ENCODE measurements at regions not wholly inside any gene's neighbourhood (a gene's known extent, or its start where the extent isn't known, plus 50 kb on each side); places are given as distances from the start of the nearest gene placed in this dataset.

DNA sequence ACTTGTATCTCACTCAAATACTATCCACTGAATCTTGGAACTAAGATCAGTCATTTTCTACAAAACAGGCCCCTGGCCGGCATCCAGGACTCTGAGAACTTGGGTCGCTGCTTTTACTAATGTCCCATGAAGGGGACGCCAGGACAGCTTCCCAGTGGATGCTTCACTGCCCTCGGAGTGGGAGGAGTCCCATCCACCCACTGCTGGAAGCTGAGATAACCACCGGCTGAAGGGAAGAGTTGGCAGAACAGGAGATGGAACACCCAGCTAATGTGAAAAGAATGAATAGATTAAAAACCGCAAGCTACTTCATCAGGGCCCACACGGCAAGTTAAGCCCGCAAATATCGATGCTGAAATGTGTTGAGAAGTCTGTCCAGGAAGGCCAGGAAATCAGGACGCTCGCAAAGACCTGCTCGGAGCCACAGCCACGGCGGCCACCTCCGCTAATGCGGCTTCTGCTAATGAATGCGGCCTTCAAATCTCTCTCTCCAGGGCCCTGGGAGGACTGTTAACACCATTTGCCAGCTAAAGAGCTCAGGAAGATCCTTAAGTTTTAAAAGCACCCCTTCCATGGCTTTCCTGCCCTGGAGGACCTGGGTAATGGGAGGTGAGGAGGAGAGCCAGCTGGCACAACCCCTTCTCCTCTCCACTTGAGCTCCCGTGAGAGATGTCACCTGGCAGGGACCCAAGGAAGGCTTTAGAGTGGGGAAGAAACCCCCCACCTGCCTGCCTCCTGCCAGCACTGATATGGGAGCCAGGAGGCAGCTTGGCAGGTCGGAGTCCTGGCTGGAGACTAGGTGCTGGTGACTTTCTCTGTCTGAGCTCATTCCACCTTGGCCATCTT is 226.6 kb upstream of the RPL38 start:
- H3K27me3 Mint-ChIP-seq (ENCODE audit: low read depth in 2 of 2): peaks cover 7 to 10% of the 10 kb centered on the region in 2 donors
- ATAC-seq (no peak), DNase-seq (no peak)
- Histone ChIP-seq H3K4me1 (ENCODE audit: control insufficient read depth, insufficient read depth, low read length) (no peaks in the 10 kb centered on the region), H3K9me3 (ENCODE audit: control insufficient read depth, insufficient read depth, low read length) (no peaks in the 10 kb centered on the region), H3K27me3 (ENCODE audit: control insufficient read depth, insufficient read depth, low read length) (no peaks in the 10 kb centered on the region), H3K36me3 (ENCODE audit: control insufficient read depth, insufficient read depth, low read length) (no peaks in the 10 kb centered on the region), H3K4me3 (ENCODE audit: low read length) (no peak overlapping the region), H3K27ac (ENCODE audit: low read length) (no peak overlapping the region)
- no peaks in the 10 kb centered on the region for H3K9me3 Mint-ChIP-seq
- no peak for TF ChIP-seq CTCF (IDR thresholded peaks at IDR 0.05)
- H3K4me3 Mint-ChIP-seq: no peak overlapping the region
- 86% methylated on average over 18 of the region's 19 CpGs for WGBS (ENCODE audit: insufficient coverage)
- no peaks in the 10 kb centered on the region for H3K36me3 Mint-ChIP-seq
- H3K4me1 Mint-ChIP-seq: peaks cover 0 to 4% of the 10 kb centered on the region in 2 donors
- intact Hi-C loops (cut with micrococcal nuclease): no loop called here
- no peak overlapping the region for H3K27ac Mint-ChIP-seq

GRCh38 chr17:73980517-73980916 is 223.0 kb upstream of the RPL38 start:
- ATAC-seq (no peak), DNase-seq (no peak)
- Mint-ChIP-seq H3K4me1 (peaks cover 16 to 31% of the 10 kb centered on the region in 2 donors), H3K4me3 (no peak overlapping the region), H3K27me3 (ENCODE audit: low read depth in 2 of 2) (peaks cover 0 to 10% of the 10 kb centered on the region in 2 donors), H3K9me3 (no peaks in the 10 kb centered on the region), H3K27ac (no peak overlapping the region), H3K36me3 (no peaks in the 10 kb centered on the region)
- no peaks in the 10 kb centered on the region for H3K27me3 ChIP-seq (ENCODE audit: control insufficient read depth, insufficient read depth, low read length)
- H3K9me3 ChIP-seq (ENCODE audit: control insufficient read depth, insufficient read depth, low read length): no peaks in the 10 kb centered on the region
- H3K36me3 ChIP-seq (ENCODE audit: control insufficient read depth, insufficient read depth, low read length): no peaks in the 10 kb centered on the region
- no peak for TF ChIP-seq CTCF (IDR thresholded peaks at IDR 0.05)
- H3K27ac ChIP-seq (ENCODE audit: low read length): no peak overlapping the region
- intact Hi-C loops (cut with micrococcal nuclease): no loop called here
- peaks cover 14% of the 10 kb centered on the region for H3K4me1 ChIP-seq (ENCODE audit: control insufficient read depth, insufficient read depth, low read length)
- no peak overlapping the region for H3K4me3 ChIP-seq (ENCODE audit: low read length)
- 81% methylated on average over 3 of the region's 3 CpGs for WGBS (ENCODE audit: insufficient coverage)

DNA sequence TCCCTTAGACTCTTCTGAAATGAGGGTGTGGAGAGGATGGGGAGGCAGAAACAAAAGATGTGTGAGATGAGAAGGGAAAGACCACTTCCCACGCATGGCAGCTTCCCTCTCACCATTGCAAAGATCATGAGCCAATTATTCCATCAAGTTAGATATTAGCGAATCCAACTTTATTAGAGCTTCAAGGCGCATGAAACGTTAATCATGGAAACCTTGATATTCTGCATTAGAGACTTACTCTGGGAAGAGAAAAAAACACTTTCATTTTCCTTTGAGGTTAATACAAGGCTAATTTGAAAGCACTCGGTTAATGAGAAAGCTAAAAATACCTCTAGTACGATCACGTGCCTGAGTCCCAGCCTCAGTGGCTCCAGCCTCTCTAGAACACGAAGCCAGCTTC is 220.6 kb upstream of the RPL38 start:
- intact Hi-C loops (cut with micrococcal nuclease): no loop called here
- H3K27ac Mint-ChIP-seq: no peak overlapping the region
- H3K4me1 Mint-ChIP-seq: peaks cover 16 to 33% of the 10 kb centered on the region in 2 donors
- peaks cover 0 to 5% of the 10 kb centered on the region in 2 donors for H3K27me3 Mint-ChIP-seq (ENCODE audit: low read depth in 2 of 2)
- H3K27me3 ChIP-seq (ENCODE audit: control insufficient read depth, insufficient read depth, low read length): no peaks in the 10 kb centered on the region
- H3K4me1 ChIP-seq (ENCODE audit: control insufficient read depth, insufficient read depth, low read length): peaks cover 14% of the 10 kb centered on the region
- TF ChIP-seq CTCF (IDR thresholded peaks at IDR 0.05): no peak
- no peak overlapping the region for H3K4me3 Mint-ChIP-seq
- WGBS (ENCODE audit: insufficient coverage): 52% methylated on average over 8 of the region's 8 CpGs
- ATAC-seq (no peak), DNase-seq (no peak)
- no peaks in the 10 kb centered on the region for H3K36me3 ChIP-seq (ENCODE audit: control insufficient read depth, insufficient read depth, low read length)
- no peak overlapping the region for H3K4me3 ChIP-seq (ENCODE audit: low read length)
- H3K36me3 Mint-ChIP-seq: no peaks in the 10 kb centered on the region
- no peaks in the 10 kb centered on the region for H3K9me3 ChIP-seq (ENCODE audit: control insufficient read depth, insufficient read depth, low read length)
- H3K27ac ChIP-seq (ENCODE audit: low read length): no peak overlapping the region
- H3K9me3 Mint-ChIP-seq: no peaks in the 10 kb centered on the region
